ENCODE measurements at regions not wholly inside any gene's neighbourhood (a gene's known extent, or its start where the extent isn't known, plus 50 kb on each side); places are given as distances from the start of the nearest gene placed in this dataset.

- TF ChIP-seq, protein P1, sequence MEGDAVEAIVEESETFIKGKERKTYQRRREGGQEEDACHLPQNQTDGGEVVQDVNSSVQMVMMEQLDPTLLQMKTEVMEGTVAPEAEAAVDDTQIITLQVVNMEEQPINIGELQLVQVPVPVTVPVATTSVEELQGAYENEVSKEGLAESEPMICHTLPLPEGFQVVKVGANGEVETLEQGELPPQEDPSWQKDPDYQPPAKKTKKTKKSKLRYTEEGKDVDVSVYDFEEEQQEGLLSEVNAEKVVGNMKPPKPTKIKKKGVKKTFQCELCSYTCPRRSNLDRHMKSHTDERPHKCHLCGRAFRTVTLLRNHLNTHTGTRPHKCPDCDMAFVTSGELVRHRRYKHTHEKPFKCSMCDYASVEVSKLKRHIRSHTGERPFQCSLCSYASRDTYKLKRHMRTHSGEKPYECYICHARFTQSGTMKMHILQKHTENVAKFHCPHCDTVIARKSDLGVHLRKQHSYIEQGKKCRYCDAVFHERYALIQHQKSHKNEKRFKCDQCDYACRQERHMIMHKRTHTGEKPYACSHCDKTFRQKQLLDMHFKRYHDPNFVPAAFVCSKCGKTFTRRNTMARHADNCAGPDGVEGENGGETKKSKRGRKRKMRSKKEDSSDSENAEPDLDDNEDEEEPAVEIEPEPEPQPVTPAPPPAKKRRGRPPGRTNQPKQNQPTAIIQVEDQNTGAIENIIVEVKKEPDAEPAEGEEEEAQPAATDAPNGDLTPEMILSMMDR (IDR thresholded peaks at IDR 0.05; ENCODE audit: borderline replicate concordance, extremely low read depth, low read length, poor library complexity, severe bottlenecking), result no peak
- TF ChIP-seq EZH2 (IDR thresholded peaks at IDR 0.05; ENCODE audit: borderline replicate concordance, low read depth, low read length, severe bottlenecking), result no peak
These were observed 335.4 kb upstream of the PFKP start for GRCh38 chr10:2731940-2732339.

All from DND-41 (cell line).